H1 (cell line): ENCODE measurements at regions not wholly inside any gene's neighbourhood (a gene's known extent, or its start where the extent isn't known, plus 50 kb on each side); places are given as distances from the start of the nearest gene placed in this dataset.

Experiments
- EP300 ChIP-seq, 2 experiments: IDR thresholded peaks; 1 replicate in 1 of 2; 2 replicates in 1 of 2; pipeline ENCODE4 v1.6.1; 2011 to 2012; ENCODE audit warnings: low read depth in 2 of 2, low read length in 2 of 2, mild to moderate bottlenecking in 2 of 2, borderline replicate concordance in 1 of 2, inconsistent platforms in 1 of 2, moderate library complexity in 1 of 2
- FOSL1 ChIP-seq: IDR thresholded peaks from 2 replicates; pipeline ENCODE4 v1.6.1; 2011; ENCODE audit warnings: mild to moderate bottlenecking, low read depth, low read length, moderate library complexity; ENCODE audit not compliant: insufficient read depth
- HDAC6 ChIP-seq: IDR thresholded peaks from one replicate; pipeline ENCODE4 v1.7.1; 2012; ENCODE audit warnings: low read depth, mild to moderate bottlenecking, inconsistent platforms, low read length, moderate library complexity
- KDM4A ChIP-seq: IDR thresholded peaks from one replicate; pipeline ENCODE4 v1.7.1; 2012; ENCODE audit warnings: low read depth, mild to moderate bottlenecking, moderate library complexity, low read length, inconsistent platforms; ENCODE audit not compliant: severe bottlenecking
- NRF1 ChIP-seq: IDR thresholded peaks from 2 replicates; pipeline ENCODE4 v1.6.1; 2011; ENCODE audit warnings: mild to moderate bottlenecking, low read depth, low read length, improper control_type of control experiment
- SUZ12 ChIP-seq: fragments of 200-600 bp; sonication (generic); IDR thresholded peaks from 2 replicates; pipeline ENCODE4 v1.6.1; 2012; ENCODE audit warnings: mild to moderate bottlenecking, inconsistent platforms, low read length, moderate library complexity, mixed read lengths
- TEAD4 ChIP-seq: IDR thresholded peaks from 2 replicates; pipeline ENCODE4 v1.6.1; 2012; ENCODE audit warnings: low read depth, low read length, inconsistent platforms, mixed read lengths
- USF2 ChIP-seq: IDR thresholded peaks from 2 replicates; pipeline ENCODE4 v1.6.1; 2011; ENCODE audit warnings: low read length, improper control_type of control experiment

GRCh38 chr15:59862191-59863155, 141.6 kb upstream of the FOXB1 start (continued):
- TF ChIP-seq USF2 (no peak), HDAC6 (no peak), KDM4A (no peak), TEAD4 (no peak), FOSL1 (no peak), NRF1 (no peak), EP300 (IDR thresholded peaks at IDR 0.05; ENCODE audit: borderline replicate concordance in 1 of 2, low read depth in 2 of 2, low read length in 2 of 2) (no peak), SUZ12 (no peak)
